ENCODE measurements at regions not wholly inside any gene's neighbourhood (a gene's known extent, or its start where the extent isn't known, plus 50 kb on each side); places are given as distances from the start of the nearest gene placed in this dataset.

GRCh38 chr13:72617186-72617585 lies 110.2 kb downstream of the MZT1 start:
- no peak for TF ChIP-seq CREB1 (IDR thresholded peaks at IDR 0.05; ENCODE audit: low read depth)
- no peak for TF ChIP-seq YY1 (IDR thresholded peaks at IDR 0.05; ENCODE audit: low read depth)
- no peak for TF ChIP-seq CEBPB (IDR thresholded peaks at IDR 0.05)
- TF ChIP-seq RAD21 (IDR thresholded peaks at IDR 0.05; ENCODE audit: low read depth) = no peak
- TF ChIP-seq, protein P1, sequence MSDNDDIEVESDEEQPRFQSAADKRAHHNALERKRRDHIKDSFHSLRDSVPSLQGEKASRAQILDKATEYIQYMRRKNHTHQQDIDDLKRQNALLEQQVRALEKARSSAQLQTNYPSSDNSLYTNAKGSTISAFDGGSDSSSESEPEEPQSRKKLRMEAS (IDR thresholded peaks at IDR 0.05) = no peak
